ENCODE measurements at regions not wholly inside any gene's neighbourhood (a gene's known extent, or its start where the extent isn't known, plus 50 kb on each side); places are given as distances from the start of the nearest gene placed in this dataset.

DNA sequence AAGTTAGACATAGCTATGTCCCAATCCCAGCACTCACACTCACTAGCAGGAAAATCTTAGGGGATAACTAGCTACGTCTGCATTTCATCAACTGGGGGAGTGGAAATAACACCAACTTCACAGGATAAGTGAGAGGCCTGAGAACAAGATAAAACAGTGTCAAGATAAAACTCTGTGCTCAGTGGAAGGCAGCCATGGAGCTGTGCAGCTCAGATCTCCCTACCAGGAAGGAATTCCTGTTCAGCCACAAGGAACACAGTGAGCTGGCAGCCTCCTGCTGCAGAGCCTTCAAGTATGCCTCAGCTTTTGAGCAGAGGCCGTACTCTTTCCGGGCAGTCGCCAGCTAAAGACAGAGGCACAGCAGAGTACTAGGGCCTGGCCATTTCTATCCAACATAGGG, 115.8 kb upstream of the TOPAZ1 start:
- H3K4me3 ChIP-seq (ENCODE audit: insufficient read depth, low read length), result no peak overlapping the region
- no peak for DNase-seq (ENCODE audit: insufficient read length, low spot score, missing footprints)
- H4K20me1 ChIP-seq (ENCODE audit: insufficient read depth, low read length), result no peaks in the 10 kb centered on the region
- no peak overlapping the region for H3K27ac ChIP-seq (ENCODE audit: low read depth, low read length)
- no peaks in the 10 kb centered on the region for H3K27me3 ChIP-seq (ENCODE audit: insufficient read depth, low read length)
- no peaks in the 10 kb centered on the region for H3K36me3 ChIP-seq (ENCODE audit: insufficient read depth, low read length)
- TF ChIP-seq, protein P1, sequence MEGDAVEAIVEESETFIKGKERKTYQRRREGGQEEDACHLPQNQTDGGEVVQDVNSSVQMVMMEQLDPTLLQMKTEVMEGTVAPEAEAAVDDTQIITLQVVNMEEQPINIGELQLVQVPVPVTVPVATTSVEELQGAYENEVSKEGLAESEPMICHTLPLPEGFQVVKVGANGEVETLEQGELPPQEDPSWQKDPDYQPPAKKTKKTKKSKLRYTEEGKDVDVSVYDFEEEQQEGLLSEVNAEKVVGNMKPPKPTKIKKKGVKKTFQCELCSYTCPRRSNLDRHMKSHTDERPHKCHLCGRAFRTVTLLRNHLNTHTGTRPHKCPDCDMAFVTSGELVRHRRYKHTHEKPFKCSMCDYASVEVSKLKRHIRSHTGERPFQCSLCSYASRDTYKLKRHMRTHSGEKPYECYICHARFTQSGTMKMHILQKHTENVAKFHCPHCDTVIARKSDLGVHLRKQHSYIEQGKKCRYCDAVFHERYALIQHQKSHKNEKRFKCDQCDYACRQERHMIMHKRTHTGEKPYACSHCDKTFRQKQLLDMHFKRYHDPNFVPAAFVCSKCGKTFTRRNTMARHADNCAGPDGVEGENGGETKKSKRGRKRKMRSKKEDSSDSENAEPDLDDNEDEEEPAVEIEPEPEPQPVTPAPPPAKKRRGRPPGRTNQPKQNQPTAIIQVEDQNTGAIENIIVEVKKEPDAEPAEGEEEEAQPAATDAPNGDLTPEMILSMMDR (IDR thresholded peaks at IDR 0.05; ENCODE audit: extremely low read depth, low read depth, low read length), result no peak
- no peaks in the 10 kb centered on the region for H3K9me3 ChIP-seq (ENCODE audit: low read depth, low read length)
- H2AFZ ChIP-seq (ENCODE audit: low read length), result no peak overlapping the region
- no peak overlapping the region for H3K4me2 ChIP-seq (ENCODE audit: insufficient read depth, low read length)
- H3K4me1 ChIP-seq (ENCODE audit: insufficient read depth, low read length), result no peaks in the 10 kb centered on the region
- H3K79me2 ChIP-seq (ENCODE audit: insufficient read depth, low read length), result no peaks in the 10 kb centered on the region

DNA sequence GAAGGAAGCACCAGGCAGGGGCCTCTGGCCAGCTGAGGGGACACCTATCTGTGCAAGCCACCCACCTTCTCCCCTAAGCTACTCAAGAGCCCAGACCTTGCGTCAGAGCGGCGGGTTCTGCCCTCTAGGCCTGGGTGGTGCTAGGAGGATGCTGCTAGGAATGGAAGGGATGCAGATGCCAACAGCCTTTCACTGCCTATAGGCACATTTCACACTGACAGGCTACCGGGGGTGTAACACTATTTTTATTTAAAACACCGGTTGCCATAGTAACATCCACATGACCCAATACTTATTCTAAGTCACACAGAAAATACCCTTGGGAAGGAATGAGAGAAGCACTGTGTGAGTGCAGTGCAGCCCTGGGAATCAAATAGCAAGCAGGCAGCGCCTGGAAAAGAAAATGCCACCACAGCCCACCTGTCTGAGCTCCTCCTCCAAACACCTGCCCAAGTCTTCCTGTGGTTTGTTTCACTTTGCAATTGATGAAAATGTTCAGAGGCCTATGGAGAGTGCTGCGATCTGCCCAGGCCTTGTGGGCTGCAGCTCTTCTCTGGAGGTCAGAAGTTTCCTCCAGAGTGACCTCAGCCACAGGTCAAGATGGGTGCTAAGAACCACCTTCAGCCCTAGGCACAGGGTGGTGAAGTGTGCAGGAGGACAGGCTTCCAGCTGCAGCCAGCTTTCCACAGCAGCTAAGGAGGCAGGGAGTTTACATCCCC, 113.5 kb upstream of the TOPAZ1 start:
- Histone ChIP-seq H3K36me3 (ENCODE audit: insufficient read depth, low read length) (no peaks in the 10 kb centered on the region), H2AFZ (ENCODE audit: low read length) (no peak overlapping the region), H4K20me1 (ENCODE audit: insufficient read depth, low read length) (no peaks in the 10 kb centered on the region), H3K4me2 (ENCODE audit: insufficient read depth, low read length) (no peak overlapping the region), H3K4me1 (ENCODE audit: insufficient read depth, low read length) (no peaks in the 10 kb centered on the region), H3K79me2 (ENCODE audit: insufficient read depth, low read length) (no peaks in the 10 kb centered on the region), H3K4me3 (ENCODE audit: insufficient read depth, low read length) (no peak overlapping the region), H3K9me3 (ENCODE audit: low read depth, low read length) (no peaks in the 10 kb centered on the region), H3K27ac (ENCODE audit: low read depth, low read length) (no peak overlapping the region), H3K27me3 (ENCODE audit: insufficient read depth, low read length) (peaks cover 2% of the 10 kb centered on the region)
- TF ChIP-seq, protein P1 (IDR thresholded peaks at IDR 0.05; ENCODE audit: extremely low read depth, low read depth, low read length), result no peak
- DNase-seq (ENCODE audit: insufficient read length, low spot score, missing footprints), result no peak

DNA sequence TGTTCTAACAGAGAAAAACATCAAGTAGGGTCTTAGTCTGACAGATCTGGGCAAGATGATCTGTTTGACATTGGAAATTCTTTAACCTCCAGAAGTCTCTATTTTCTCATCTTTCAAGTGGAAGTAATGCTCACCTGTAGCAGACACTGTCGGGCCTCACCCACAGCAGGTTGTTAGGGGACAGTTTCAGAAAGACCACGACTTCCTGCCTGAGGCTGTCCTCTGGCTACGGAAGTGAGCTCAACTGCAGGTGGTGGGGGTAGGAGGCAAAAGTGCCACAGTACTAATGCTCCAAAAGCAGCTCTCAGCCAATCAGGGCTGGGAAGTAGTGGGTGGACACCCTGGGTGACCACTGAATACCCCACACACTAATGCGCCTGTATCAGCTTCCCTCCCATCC, 111.4 kb upstream of the TOPAZ1 start:
- Histone ChIP-seq H4K20me1 (ENCODE audit: insufficient read depth, low read length) (no peaks in the 10 kb centered on the region), H3K36me3 (ENCODE audit: insufficient read depth, low read length) (no peaks in the 10 kb centered on the region)

DNA sequence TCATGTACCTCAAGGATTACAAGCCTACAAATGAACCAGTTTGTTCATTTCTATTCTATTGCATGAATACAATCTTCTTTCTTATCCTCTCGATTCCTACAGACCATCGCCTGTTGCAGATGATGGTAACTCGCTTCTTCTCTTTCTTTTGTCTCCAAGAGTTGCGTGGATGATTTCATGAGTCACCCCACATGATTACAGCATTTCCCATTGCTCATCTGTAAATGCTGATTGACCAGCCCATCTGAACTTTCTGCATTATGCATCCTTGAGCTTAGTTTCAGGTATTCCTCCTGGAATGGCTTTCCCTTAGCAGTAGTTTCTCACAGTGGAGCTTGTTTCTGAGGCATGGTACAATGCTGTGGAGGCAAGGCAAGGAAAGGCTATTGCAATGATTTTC, 109.6 kb upstream of the TOPAZ1 start:
- no peak overlapping the region for H3K4me2 ChIP-seq (ENCODE audit: insufficient read depth, low read length)
- H3K4me1 ChIP-seq (ENCODE audit: insufficient read depth, low read length), result no peaks in the 10 kb centered on the region
- H2AFZ ChIP-seq (ENCODE audit: low read length), result no peak overlapping the region
- H3K27me3 ChIP-seq (ENCODE audit: insufficient read depth, low read length), result peaks cover 6% of the 10 kb centered on the region
- TF ChIP-seq, protein P1 (IDR thresholded peaks at IDR 0.05; ENCODE audit: extremely low read depth, low read depth, low read length), result no peak
- no peaks in the 10 kb centered on the region for H4K20me1 ChIP-seq (ENCODE audit: insufficient read depth, low read length)
- H3K79me2 ChIP-seq (ENCODE audit: insufficient read depth, low read length), result no peaks in the 10 kb centered on the region
- no peak overlapping the region for H3K27ac ChIP-seq (ENCODE audit: low read depth, low read length)
- no peaks in the 10 kb centered on the region for H3K9me3 ChIP-seq (ENCODE audit: low read depth, low read length)
- no peaks in the 10 kb centered on the region for H3K36me3 ChIP-seq (ENCODE audit: insufficient read depth, low read length)
- DNase-seq (ENCODE audit: insufficient read length, low spot score, missing footprints), result no peak
- H3K4me3 ChIP-seq (ENCODE audit: insufficient read depth, low read length), result no peak overlapping the region

More for the DNA sequence above, 111.4 kb upstream of the TOPAZ1 start:
- Histone ChIP-seq H2AFZ (ENCODE audit: low read length) (no peak overlapping the region), H3K4me2 (ENCODE audit: insufficient read depth, low read length) (no peak overlapping the region), H3K9me3 (ENCODE audit: low read depth, low read length) (no peaks in the 10 kb centered on the region), H3K27ac (ENCODE audit: low read depth, low read length) (no peak overlapping the region), H3K79me2 (ENCODE audit: insufficient read depth, low read length) (no peaks in the 10 kb centered on the region), H3K4me3 (ENCODE audit: insufficient read depth, low read length) (no peak overlapping the region), H3K4me1 (ENCODE audit: insufficient read depth, low read length) (no peaks in the 10 kb centered on the region), H3K27me3 (ENCODE audit: insufficient read depth, low read length) (peaks cover 6% of the 10 kb centered on the region)
- TF ChIP-seq, protein P1 (IDR thresholded peaks at IDR 0.05; ENCODE audit: extremely low read depth, low read depth, low read length), result no peak
- no peak for DNase-seq (ENCODE audit: insufficient read length, low spot score, missing footprints)

All from osteoblast (primary cell).